A549 (cell line): ENCODE measurements at regions not wholly inside any gene's neighbourhood (a gene's known extent, or its start where the extent isn't known, plus 50 kb on each side); places are given as distances from the start of the nearest gene placed in this dataset.
"Not testable (repeated sequence)": the region's sequence is repeated elsewhere in the genome, so short reads cannot be mapped to it uniquely, and the experiment has no call there.

Source experiments
- CBX8 ChIP-seq: fragments of 200-600 bp; sonication (generic); IDR thresholded peaks from 2 replicates; pipeline ENCODE4 v1.6.1; 2016
- CTCF ChIP-seq: fragments of >200 bp; sonication (Bioruptor Twin); formaldehyde crosslinking; IDR thresholded peaks from 3 replicates; pipeline ENCODE4 v1.5.1; 2016
- EP300 ChIP-seq, 2 experiments: fragments of >200 bp; sonication (Bioruptor Twin); formaldehyde crosslinking; IDR thresholded peaks; 2 replicates in 1 of 2; 3 replicates in 1 of 2; pipeline ENCODE4 v1.6.1; 2016 to 2017
- MAZ ChIP-seq: fragments of 150-350 bp; IDR thresholded peaks from 2 replicates; pipeline ENCODE4 v1.6.1; 2014; ENCODE audit warnings: antibody characterized with exemption, low read depth, low read length, borderline replicate concordance
- MYC ChIP-seq: IDR thresholded peaks from 2 replicates; pipeline ENCODE4 v1.6.1; 2012; ENCODE audit warnings: mild to moderate bottlenecking, inconsistent platforms, low read length, improper control_type of control experiment, borderline replicate concordance
- POLR2A ChIP-seq: IDR thresholded peaks from 2 replicates; pipeline ENCODE4 v1.6.1; 2012; ENCODE audit warnings: mild to moderate bottlenecking, low read length
- RAD21 ChIP-seq, 2 experiments: fragments of >200 bp in 1 of 2; sonication (Bioruptor Twin) in 1 of 2; formaldehyde crosslinking in 1 of 2; IDR thresholded peaks in 1 of 2; conservative IDR thresholded peaks in 1 of 2; 2 replicates in 1 of 2; 3 replicates in 1 of 2; pipeline ENCODE4 v1.6.1; 2012 to 2018; ENCODE audit warnings: inconsistent platforms in 1 of 2

- TF ChIP-seq CTCF; RAD21 (conservative IDR thresholded peaks at IDR 0.05 in 1 of 2, IDR thresholded peaks at IDR 0.05 in 1 of 2); CBX8; EP300 (IDR thresholded peaks at IDR 0.05); MAZ; POLR2A; MYC: not testable (repeated sequence)
These were observed 68.5 kb upstream of the ADTRP start for GRCh38 chr6:11847068-11847467.
